ENCODE measurements at regions not wholly inside any gene's neighbourhood (a gene's known extent, or its start where the extent isn't known, plus 50 kb on each side); places are given as distances from the start of the nearest gene placed in this dataset.

DNA sequence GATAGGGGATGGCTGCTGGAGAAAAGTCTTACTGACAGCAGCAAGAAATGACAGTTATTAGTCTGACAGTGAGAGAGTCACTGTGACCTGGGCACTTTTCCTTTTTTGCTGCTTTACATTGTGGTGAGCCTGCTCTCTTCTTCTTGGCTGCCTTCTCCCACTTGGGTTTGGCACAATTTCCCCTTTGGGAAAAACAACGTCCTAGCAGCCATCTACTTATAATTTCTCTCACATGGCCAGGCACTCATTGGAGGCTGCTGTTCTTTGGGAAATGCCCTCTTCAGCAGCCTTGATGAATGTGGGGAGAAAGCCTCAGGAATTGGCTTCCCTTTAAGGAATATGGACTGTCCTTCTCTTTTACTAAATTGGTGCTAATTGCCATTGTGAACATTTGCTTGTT, 60.4 kb upstream of the SLC1A4 start (continued):
- TF ChIP-seq, protein P1, sequence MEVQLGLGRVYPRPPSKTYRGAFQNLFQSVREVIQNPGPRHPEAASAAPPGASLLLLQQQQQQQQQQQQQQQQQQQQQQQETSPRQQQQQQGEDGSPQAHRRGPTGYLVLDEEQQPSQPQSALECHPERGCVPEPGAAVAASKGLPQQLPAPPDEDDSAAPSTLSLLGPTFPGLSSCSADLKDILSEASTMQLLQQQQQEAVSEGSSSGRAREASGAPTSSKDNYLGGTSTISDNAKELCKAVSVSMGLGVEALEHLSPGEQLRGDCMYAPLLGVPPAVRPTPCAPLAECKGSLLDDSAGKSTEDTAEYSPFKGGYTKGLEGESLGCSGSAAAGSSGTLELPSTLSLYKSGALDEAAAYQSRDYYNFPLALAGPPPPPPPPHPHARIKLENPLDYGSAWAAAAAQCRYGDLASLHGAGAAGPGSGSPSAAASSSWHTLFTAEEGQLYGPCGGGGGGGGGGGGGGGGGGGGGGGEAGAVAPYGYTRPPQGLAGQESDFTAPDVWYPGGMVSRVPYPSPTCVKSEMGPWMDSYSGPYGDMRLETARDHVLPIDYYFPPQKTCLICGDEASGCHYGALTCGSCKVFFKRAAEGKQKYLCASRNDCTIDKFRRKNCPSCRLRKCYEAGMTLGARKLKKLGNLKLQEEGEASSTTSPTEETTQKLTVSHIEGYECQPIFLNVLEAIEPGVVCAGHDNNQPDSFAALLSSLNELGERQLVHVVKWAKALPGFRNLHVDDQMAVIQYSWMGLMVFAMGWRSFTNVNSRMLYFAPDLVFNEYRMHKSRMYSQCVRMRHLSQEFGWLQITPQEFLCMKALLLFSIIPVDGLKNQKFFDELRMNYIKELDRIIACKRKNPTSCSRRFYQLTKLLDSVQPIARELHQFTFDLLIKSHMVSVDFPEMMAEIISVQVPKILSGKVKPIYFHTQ (CRISPR knock-in tag; IDR thresholded peaks at IDR 0.05), result no peak
- TF ChIP-seq, protein P2, sequence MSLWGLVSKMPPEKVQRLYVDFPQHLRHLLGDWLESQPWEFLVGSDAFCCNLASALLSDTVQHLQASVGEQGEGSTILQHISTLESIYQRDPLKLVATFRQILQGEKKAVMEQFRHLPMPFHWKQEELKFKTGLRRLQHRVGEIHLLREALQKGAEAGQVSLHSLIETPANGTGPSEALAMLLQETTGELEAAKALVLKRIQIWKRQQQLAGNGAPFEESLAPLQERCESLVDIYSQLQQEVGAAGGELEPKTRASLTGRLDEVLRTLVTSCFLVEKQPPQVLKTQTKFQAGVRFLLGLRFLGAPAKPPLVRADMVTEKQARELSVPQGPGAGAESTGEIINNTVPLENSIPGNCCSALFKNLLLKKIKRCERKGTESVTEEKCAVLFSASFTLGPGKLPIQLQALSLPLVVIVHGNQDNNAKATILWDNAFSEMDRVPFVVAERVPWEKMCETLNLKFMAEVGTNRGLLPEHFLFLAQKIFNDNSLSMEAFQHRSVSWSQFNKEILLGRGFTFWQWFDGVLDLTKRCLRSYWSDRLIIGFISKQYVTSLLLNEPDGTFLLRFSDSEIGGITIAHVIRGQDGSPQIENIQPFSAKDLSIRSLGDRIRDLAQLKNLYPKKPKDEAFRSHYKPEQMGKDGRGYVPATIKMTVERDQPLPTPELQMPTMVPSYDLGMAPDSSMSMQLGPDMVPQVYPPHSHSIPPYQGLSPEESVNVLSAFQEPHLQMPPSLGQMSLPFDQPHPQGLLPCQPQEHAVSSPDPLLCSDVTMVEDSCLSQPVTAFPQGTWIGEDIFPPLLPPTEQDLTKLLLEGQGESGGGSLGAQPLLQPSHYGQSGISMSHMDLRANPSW (CRISPR knock-in tag; conservative IDR thresholded peaks at IDR 0.05; ENCODE audit: low read depth), result no peak
- TF ChIP-seq, protein P3, sequence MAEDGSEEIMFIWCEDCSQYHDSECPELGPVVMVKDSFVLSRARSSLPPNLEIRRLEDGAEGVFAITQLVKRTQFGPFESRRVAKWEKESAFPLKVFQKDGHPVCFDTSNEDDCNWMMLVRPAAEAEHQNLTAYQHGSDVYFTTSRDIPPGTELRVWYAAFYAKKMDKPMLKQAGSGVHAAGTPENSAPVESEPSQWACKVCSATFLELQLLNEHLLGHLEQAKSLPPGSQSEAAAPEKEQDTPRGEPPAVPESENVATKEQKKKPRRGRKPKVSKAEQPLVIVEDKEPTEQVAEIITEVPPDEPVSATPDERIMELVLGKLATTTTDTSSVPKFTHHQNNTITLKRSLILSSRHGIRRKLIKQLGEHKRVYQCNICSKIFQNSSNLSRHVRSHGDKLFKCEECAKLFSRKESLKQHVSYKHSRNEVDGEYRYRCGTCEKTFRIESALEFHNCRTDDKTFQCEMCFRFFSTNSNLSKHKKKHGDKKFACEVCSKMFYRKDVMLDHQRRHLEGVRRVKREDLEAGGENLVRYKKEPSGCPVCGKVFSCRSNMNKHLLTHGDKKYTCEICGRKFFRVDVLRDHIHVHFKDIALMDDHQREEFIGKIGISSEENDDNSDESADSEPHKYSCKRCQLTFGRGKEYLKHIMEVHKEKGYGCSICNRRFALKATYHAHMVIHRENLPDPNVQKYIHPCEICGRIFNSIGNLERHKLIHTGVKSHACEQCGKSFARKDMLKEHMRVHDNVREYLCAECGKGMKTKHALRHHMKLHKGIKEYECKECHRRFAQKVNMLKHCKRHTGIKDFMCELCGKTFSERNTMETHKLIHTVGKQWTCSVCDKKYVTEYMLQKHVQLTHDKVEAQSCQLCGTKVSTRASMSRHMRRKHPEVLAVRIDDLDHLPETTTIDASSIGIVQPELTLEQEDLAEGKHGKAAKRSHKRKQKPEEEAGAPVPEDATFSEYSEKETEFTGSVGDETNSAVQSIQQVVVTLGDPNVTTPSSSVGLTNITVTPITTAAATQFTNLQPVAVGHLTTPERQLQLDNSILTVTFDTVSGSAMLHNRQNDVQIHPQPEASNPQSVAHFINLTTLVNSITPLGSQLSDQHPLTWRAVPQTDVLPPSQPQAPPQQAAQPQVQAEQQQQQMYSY (CRISPR knock-in tag; IDR thresholded peaks at IDR 0.05), result no peak
- TF ChIP-seq, protein P4, sequence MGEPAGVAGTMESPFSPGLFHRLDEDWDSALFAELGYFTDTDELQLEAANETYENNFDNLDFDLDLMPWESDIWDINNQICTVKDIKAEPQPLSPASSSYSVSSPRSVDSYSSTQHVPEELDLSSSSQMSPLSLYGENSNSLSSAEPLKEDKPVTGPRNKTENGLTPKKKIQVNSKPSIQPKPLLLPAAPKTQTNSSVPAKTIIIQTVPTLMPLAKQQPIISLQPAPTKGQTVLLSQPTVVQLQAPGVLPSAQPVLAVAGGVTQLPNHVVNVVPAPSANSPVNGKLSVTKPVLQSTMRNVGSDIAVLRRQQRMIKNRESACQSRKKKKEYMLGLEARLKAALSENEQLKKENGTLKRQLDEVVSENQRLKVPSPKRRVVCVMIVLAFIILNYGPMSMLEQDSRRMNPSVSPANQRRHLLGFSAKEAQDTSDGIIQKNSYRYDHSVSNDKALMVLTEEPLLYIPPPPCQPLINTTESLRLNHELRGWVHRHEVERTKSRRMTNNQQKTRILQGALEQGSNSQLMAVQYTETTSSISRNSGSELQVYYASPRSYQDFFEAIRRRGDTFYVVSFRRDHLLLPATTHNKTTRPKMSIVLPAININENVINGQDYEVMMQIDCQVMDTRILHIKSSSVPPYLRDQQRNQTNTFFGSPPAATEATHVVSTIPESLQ (CRISPR knock-in tag; IDR thresholded peaks at IDR 0.05), result no peak
- no peak for TF ChIP-seq PRRX2 (CRISPR knock-in tag; IDR thresholded peaks at IDR 0.05)
- no peak for TF ChIP-seq FOXK1 (CRISPR knock-in tag; IDR thresholded peaks at IDR 0.05)
- no peak for TF ChIP-seq SMAD3 (CRISPR knock-in tag; IDR thresholded peaks at IDR 0.05; ENCODE audit: borderline replicate concordance)
- TF ChIP-seq, protein P5, sequence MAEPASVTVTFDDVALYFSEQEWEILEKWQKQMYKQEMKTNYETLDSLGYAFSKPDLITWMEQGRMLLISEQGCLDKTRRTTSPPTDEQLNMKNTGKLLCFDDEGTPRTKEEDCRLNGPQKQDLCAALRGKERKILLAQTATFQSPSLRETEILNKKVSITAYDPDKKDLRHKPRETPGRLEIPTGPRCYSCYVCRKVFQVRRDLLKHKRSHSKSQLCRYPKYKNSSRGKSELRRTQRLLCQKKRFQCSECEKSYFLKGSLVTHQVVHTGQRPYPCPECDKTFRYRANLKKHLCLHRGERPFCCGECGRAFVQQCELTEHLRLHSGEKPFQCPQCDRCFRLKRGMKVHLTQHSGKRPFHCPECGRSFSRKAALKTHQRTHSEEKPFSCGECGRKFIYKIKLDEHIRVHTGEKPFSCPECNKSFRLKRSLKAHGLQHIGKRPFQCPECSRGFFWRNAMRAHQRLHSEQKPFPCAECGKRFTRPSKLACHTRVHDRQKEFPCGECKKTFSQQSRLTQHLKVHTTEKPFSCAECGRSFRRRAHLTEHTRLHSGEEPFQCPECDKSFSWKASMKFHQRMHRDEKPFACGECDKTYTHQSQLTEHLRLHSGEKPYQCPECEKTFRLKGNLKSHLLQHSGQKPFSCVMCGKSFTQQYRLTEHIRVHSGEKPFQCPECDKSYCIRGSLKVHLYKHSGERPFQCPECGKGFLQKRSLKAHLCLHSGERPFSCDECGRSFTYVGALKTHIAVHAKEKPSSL (CRISPR knock-in tag; conservative IDR thresholded peaks at IDR 0.05), result no peak
- no peak for TF ChIP-seq ZNF263 (CRISPR knock-in tag; IDR thresholded peaks at IDR 0.05; ENCODE audit: low read depth)
- TF ChIP-seq, protein P6, sequence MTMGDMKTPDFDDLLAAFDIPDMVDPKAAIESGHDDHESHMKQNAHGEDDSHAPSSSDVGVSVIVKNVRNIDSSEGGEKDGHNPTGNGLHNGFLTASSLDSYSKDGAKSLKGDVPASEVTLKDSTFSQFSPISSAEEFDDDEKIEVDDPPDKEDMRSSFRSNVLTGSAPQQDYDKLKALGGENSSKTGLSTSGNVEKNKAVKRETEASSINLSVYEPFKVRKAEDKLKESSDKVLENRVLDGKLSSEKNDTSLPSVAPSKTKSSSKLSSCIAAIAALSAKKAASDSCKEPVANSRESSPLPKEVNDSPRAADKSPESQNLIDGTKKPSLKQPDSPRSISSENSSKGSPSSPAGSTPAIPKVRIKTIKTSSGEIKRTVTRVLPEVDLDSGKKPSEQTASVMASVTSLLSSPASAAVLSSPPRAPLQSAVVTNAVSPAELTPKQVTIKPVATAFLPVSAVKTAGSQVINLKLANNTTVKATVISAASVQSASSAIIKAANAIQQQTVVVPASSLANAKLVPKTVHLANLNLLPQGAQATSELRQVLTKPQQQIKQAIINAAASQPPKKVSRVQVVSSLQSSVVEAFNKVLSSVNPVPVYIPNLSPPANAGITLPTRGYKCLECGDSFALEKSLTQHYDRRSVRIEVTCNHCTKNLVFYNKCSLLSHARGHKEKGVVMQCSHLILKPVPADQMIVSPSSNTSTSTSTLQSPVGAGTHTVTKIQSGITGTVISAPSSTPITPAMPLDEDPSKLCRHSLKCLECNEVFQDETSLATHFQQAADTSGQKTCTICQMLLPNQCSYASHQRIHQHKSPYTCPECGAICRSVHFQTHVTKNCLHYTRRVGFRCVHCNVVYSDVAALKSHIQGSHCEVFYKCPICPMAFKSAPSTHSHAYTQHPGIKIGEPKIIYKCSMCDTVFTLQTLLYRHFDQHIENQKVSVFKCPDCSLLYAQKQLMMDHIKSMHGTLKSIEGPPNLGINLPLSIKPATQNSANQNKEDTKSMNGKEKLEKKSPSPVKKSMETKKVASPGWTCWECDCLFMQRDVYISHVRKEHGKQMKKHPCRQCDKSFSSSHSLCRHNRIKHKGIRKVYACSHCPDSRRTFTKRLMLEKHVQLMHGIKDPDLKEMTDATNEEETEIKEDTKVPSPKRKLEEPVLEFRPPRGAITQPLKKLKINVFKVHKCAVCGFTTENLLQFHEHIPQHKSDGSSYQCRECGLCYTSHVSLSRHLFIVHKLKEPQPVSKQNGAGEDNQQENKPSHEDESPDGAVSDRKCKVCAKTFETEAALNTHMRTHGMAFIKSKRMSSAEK (CRISPR knock-in tag; IDR thresholded peaks at IDR 0.05; ENCODE audit: borderline replicate concordance), result no peak

All from WTC11 (cell line).